ENCODE measurements at regions not wholly inside any gene's neighbourhood (a gene's known extent, or its start where the extent isn't known, plus 50 kb on each side); places are given as distances from the start of the nearest gene placed in this dataset.

DNA sequence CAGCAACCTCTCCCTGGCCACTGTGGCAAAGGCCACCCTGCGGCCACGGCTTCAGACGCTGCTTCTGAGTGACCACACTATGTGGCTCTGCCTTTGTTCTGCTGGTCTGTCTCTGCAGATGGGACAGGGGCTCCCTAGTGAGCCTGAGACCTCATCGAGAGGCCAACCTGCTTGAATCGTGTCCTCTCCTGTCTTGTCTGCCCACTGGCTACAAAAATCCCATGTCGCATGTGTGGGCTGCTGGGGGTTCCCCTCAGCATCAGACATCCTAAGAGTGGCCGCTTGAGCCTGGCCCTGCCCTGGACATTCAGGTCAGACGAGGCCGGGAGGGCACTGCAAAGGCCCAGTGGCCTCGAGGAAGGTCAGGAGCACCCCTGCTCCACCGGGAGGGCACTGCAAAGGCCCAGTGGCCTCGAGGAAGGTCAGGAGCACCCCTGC is 222.9 kb downstream of the DLL1 start:
- H3K4me1 ChIP-seq (ENCODE audit: control insufficient read depth in 1 of 2, insufficient read depth in 2 of 2, low read depth in 1 of 2, low read length in 1 of 2): no peaks in the 10 kb centered on the region
- no peak overlapping the region for H3K4me3 ChIP-seq (ENCODE audit: low read depth in 2 of 2, low read length in 1 of 2)
- H4K20me1 ChIP-seq (ENCODE audit: insufficient read depth): no peaks in the 10 kb centered on the region
- POLR2A ChIA-PET: no interaction called here
- no peak for DNase-seq
- no peaks in the 10 kb centered on the region for H3K9me3 ChIP-seq
- H3K27ac ChIP-seq (ENCODE audit: low read depth in 2 of 2, low read length in 1 of 2): no peak overlapping the region
- TF ChIP-seq SIN3A (IDR thresholded peaks at IDR 0.05; ENCODE audit: borderline replicate concordance, low read depth, low read length) (no peak), TEAD4 (IDR thresholded peaks at IDR 0.05; ENCODE audit: borderline replicate concordance, insufficient read depth) (no peak), YY1 (IDR thresholded peaks at IDR 0.05; ENCODE audit: low read depth) (no peak), JUND (IDR thresholded peaks at IDR 0.05) (no peak), FOXM1 (IDR thresholded peaks at IDR 0.05; ENCODE audit: low read depth) (no peak), EP300 (IDR thresholded peaks at IDR 0.05; ENCODE audit: borderline replicate concordance in 1 of 2, low read depth in 1 of 2, low read length in 1 of 2) (no peak), POLR2AphosphoS5 (IDR thresholded peaks at IDR 0.05; ENCODE audit: low read depth, low read length) (no peak), FOXJ3 (CRISPR knock-in tag; IDR thresholded peaks at IDR 0.05) (no peak), GABPA (IDR thresholded peaks at IDR 0.05; ENCODE audit: low read depth) (no peak), MEF2A (IDR thresholded peaks at IDR 0.05; ENCODE audit: borderline replicate concordance, low read depth) (no peak)
- TF ChIP-seq, protein P1, sequence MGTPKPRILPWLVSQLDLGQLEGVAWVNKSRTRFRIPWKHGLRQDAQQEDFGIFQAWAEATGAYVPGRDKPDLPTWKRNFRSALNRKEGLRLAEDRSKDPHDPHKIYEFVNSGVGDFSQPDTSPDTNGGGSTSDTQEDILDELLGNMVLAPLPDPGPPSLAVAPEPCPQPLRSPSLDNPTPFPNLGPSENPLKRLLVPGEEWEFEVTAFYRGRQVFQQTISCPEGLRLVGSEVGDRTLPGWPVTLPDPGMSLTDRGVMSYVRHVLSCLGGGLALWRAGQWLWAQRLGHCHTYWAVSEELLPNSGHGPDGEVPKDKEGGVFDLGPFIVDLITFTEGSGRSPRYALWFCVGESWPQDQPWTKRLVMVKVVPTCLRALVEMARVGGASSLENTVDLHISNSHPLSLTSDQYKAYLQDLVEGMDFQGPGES (IDR thresholded peaks at IDR 0.05; ENCODE audit: low read depth, low read length): no peak
- TF ChIP-seq, protein P2, sequence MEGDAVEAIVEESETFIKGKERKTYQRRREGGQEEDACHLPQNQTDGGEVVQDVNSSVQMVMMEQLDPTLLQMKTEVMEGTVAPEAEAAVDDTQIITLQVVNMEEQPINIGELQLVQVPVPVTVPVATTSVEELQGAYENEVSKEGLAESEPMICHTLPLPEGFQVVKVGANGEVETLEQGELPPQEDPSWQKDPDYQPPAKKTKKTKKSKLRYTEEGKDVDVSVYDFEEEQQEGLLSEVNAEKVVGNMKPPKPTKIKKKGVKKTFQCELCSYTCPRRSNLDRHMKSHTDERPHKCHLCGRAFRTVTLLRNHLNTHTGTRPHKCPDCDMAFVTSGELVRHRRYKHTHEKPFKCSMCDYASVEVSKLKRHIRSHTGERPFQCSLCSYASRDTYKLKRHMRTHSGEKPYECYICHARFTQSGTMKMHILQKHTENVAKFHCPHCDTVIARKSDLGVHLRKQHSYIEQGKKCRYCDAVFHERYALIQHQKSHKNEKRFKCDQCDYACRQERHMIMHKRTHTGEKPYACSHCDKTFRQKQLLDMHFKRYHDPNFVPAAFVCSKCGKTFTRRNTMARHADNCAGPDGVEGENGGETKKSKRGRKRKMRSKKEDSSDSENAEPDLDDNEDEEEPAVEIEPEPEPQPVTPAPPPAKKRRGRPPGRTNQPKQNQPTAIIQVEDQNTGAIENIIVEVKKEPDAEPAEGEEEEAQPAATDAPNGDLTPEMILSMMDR (IDR thresholded peaks at IDR 0.05): no peak
- CTCF ChIA-PET: no interaction called here
- no peaks in the 10 kb centered on the region for H3K9me2 ChIP-seq
- no peaks in the 10 kb centered on the region for H3K79me2 ChIP-seq (ENCODE audit: insufficient read depth)
- H3K27me3 ChIP-seq (ENCODE audit: insufficient read depth): no peaks in the 10 kb centered on the region
- no peak overlapping the region for H3K9ac ChIP-seq
- H3F3A ChIP-seq (replicated peaks; ENCODE audit: insufficient read depth): no peaks in the 10 kb centered on the region
- no peak overlapping the region for H3K4me2 ChIP-seq
- H3K36me3 ChIP-seq (replicated peaks in 1 of 2; ENCODE audit: control insufficient read depth in 1 of 2, insufficient read depth in 2 of 2, low read length in 1 of 2): no peaks in the 10 kb centered on the region
- WGBS (ENCODE audit: low lambda C conversion rate): 16% methylated on average over 6 of the region's 12 CpGs
- no peak overlapping the region for H2AFZ ChIP-seq (ENCODE audit: low read depth)

DNA sequence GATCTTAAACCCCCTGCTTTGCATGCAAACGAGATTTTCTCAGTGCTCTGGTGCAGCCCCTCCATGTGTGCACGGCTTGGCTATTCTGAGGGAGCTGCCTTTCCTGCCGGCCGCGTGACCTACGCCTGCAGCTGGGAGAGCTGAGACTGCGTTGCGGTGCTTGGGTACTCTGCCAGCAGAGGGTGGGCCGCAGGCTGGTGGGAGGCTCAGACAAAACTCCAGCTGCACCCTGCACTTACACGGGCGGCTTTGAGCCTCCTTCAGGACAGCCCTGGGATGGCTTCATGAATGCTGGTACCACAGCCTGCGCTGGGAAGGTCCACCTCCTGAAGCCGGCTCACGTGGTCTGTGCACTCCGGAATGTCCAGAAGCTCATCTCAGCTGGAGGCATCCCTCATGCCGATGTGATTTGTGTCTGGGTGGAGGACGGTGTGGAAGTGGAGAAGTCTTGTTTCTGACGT is 223.7 kb downstream of the DLL1 start:
- H3K36me3 ChIP-seq (replicated peaks in 1 of 2; ENCODE audit: control insufficient read depth in 1 of 2, insufficient read depth in 2 of 2, low read length in 1 of 2): no peaks in the 10 kb centered on the region
- no peaks in the 10 kb centered on the region for H3K27me3 ChIP-seq (ENCODE audit: insufficient read depth)
- CTCF ChIA-PET: no interaction called here
- H2AFZ ChIP-seq (ENCODE audit: low read depth): no peak overlapping the region
- no peaks in the 10 kb centered on the region for H3K4me1 ChIP-seq (ENCODE audit: control insufficient read depth in 1 of 2, insufficient read depth in 2 of 2, low read depth in 1 of 2, low read length in 1 of 2)
- no peak overlapping the region for H3K9ac ChIP-seq
- H3F3A ChIP-seq (replicated peaks; ENCODE audit: insufficient read depth): no peaks in the 10 kb centered on the region
- H4K20me1 ChIP-seq (ENCODE audit: insufficient read depth): no peaks in the 10 kb centered on the region
- H3K27ac ChIP-seq (ENCODE audit: low read depth in 2 of 2, low read length in 1 of 2): no peak overlapping the region
- H3K4me3 ChIP-seq (ENCODE audit: low read depth in 2 of 2, low read length in 1 of 2): no peak overlapping the region
- DNase-seq: no peak
- no peaks in the 10 kb centered on the region for H3K79me2 ChIP-seq (ENCODE audit: insufficient read depth)
- POLR2A ChIA-PET: no interaction called here
- no peaks in the 10 kb centered on the region for H3K9me2 ChIP-seq
- no peaks in the 10 kb centered on the region for H3K9me3 ChIP-seq
- 46% methylated on average over 12 of the region's 18 CpGs for WGBS (ENCODE audit: low lambda C conversion rate)
- H3K4me2 ChIP-seq: no peak overlapping the region
- no peak for TF ChIP-seq SMC3 (IDR thresholded peaks at IDR 0.05; ENCODE audit: low read depth, low read length)

Data from SK-N-SH (cell line).